Heart left ventricle (tissue), 16 donors: ENCODE measurements at regions not wholly inside any gene's neighbourhood (a gene's known extent, or its start where the extent isn't known, plus 50 kb on each side); places are given as distances from the start of the nearest gene placed in this dataset.

Experiments used
- ATAC-seq, 4 donors: fragments of 200-7000 bp; cut with Tn5 transposase; one replicate each; pipeline ENCODE4 v1.9.1; 2020 to 2022; ENCODE audit warnings: moderate library complexity in 4 of 4, mild to moderate bottlenecking in 3 of 4, moderate number of reproducible peaks in 1 of 4
- DNase-seq, 5 donors: peaks; one replicate each; pipeline ENCODE4 v3.0.0-alpha.2; 2020
- H3K27ac ChIP-seq, 12 donors: fragments of 200-600 bp; sonication (generic) in 4 of 12; one replicate each; pipeline versions ENCODE4 v1.5.0 to v1.8.0; 2016 to 2022; ENCODE audit warnings: mild to moderate bottlenecking in 2 of 12
- H3K27me3 ChIP-seq, 9 donors: fragments of 200-600 bp; sonication (generic) in 2 of 9; one replicate each; pipeline versions ENCODE4 v1.5.1 to v1.8.0; 2016 to 2022; ENCODE audit warnings: mild to moderate bottlenecking in 3 of 9
- H3K36me3 ChIP-seq, 9 donors: fragments of 200-600 bp; sonication (generic) in 2 of 9; one replicate each; pipeline versions ENCODE4 v1.5.0 to v1.8.0; 2018 to 2022; ENCODE audit warnings: mild to moderate bottlenecking in 2 of 9
- H3K4me1 ChIP-seq, 12 donors: fragments of 200-600 bp; sonication (generic) in 4 of 12; one replicate each; pipeline versions ENCODE4 v1.5.0 to v1.8.0; 2016 to 2022; ENCODE audit warnings: mild to moderate bottlenecking in 3 of 12
- H3K4me3 ChIP-seq, 12 donors: fragments of 200-600 bp; sonication (generic) in 4 of 12; one replicate each; pipeline versions ENCODE4 v1.5.0 to v1.8.0; 2017 to 2022; ENCODE audit warnings: mild to moderate bottlenecking in 9 of 12, moderate library complexity in 4 of 12
- H3K9me3 ChIP-seq, 12 donors: fragments of 200-600 bp; sonication (generic) in 4 of 12; one replicate each; pipeline versions ENCODE4 v1.5.0 to v1.8.0; 2016 to 2022; ENCODE audit warnings: mild to moderate bottlenecking in 1 of 12
- CTCF ChIP-seq, 12 donors: fragments of 200-600 bp; sonication (generic) in 4 of 12; IDR thresholded peaks; one replicate each; pipeline versions ENCODE4 v1.5.0 to v1.8.0; 2018 to 2022; ENCODE audit warnings: antibody characterized with exemption in 12 of 12, mild to moderate bottlenecking in 5 of 12
- POLR2A ChIP-seq, 2 donors: fragments of 450-650 bp; IDR thresholded peaks; one replicate each; pipeline ENCODE4 v1.6.1; 2017; ENCODE audit warnings: antibody characterized with exemption in 2 of 2, mild to moderate bottlenecking in 2 of 2, moderate library complexity in 2 of 2
- whole genome bisulfite sequencing, 4 donors: extraction: QIAGEN DNeasy Blood & Tissue Kit in 2 of 4; methylation state at CpG; one replicate each; pipeline versions ENCODE4 v1.1.5 to v1.1.7; 2013 to 2018; 5-methylcytosine and 5-hydroxymethylcytosine counted together
- intact Hi-C, 10 donors: fragments of 100-400 bp; cut with DNase I; formaldehyde crosslinking; loops; one replicate each; pipeline versions ENCODE4 v1.11.1 to v1.14.2; 2022
- donor health status: ischemic (EF 13 %, LVEDD 7.1; RV severe dilation, severe dysfunction).
- donor health status: healthy with polysubstance abuse.
- donor health status: DM: no; HTN: yes; CAD: no.
- donor health status: DM: no; HTN: no; CAD: no.
- donor health status: ischemic (EF 25% LVEDD 6.9; RV normal size, moderate dysfunction).
- donor health status: ischemic (EF 25% LVEDD 5.7; RV mildly dilated, moderate dysfunction).
- donor health status: healthy.
- donor health status: DM: yes; HTN: yes; CAD: no.
- donor health status: ischemic (EF 35%, LVEDD 5.7; RV mildly dilated, moderate dysfunction).
- donor health status: nonischemic (EF 11% LVEDD 7.7; RV severe dilation, severe dysfunction).
- donor health status: DM: yes; HTN: yes; CAD: no.
- donor health status: PGD.
- donor health status: ischemic (EF 29% LVEDD 5.4; RV normal size, mild dysfunction).
- donor health status: nonischemic (EF 23%, LVEDD 6.1; RV moderate dilation, normal function).

GRCh38 chr14:101504096-101504948 lies 57.0 kb upstream of the DIO3 start:
- intact Hi-C loops: no loop called here
- WGBS, 4 donors: 83 to 90% (median 86%) methylated on average over 31 to 32 of the region's 32 CpGs

GRCh38 chr14:101505236-101505970 lies 55.9 kb upstream of the DIO3 start:
- DNase-seq: peak in 3 of 5 donors; percentile 11 to 58 (median 20)
- Histone ChIP-seq H3K4me3 (no peak overlapping the region), H3K27ac (no peak overlapping the region), H3K27me3 (peaks cover 0 to 43% (median 0%) of the 10 kb centered on the region in 9 donors), H3K36me3 (no peaks in the 10 kb centered on the region), H3K9me3 (peaks cover 0 to 8% (median 0%) of the 10 kb centered on the region in 12 donors), H3K4me1 (no peaks in the 10 kb centered on the region)
- TF ChIP-seq POLR2A (IDR thresholded peaks at IDR 0.05): no peak
- TF ChIP-seq CTCF (IDR thresholded peaks at IDR 0.05): no peak
- intact Hi-C loops: no loop called here
- ATAC-seq: no peak
- 80 to 89% (median 85%) methylated on average over 10 to 20 of the region's 20 CpGs for WGBS, 4 donors

More at GRCh38 chr14:101504096-101504948, 57.0 kb upstream of the DIO3 start:
- DNase-seq (peak in 2 of 5 donors; percentile 13 to 42), ATAC-seq (no peak)
- no peaks in the 10 kb centered on the region for H3K36me3 ChIP-seq
- H3K27ac ChIP-seq: no peak overlapping the region
- peaks cover 0 to 49% (median 0%) of the 10 kb centered on the region in 9 donors for H3K27me3 ChIP-seq
- TF ChIP-seq CTCF (IDR thresholded peaks at IDR 0.05): no peak
- no peak for TF ChIP-seq POLR2A (IDR thresholded peaks at IDR 0.05)
- peaks cover 0 to 8% (median 0%) of the 10 kb centered on the region in 12 donors for H3K9me3 ChIP-seq
- no peaks in the 10 kb centered on the region for H3K4me1 ChIP-seq
- H3K4me3 ChIP-seq: no peak overlapping the region

GRCh38 chr14:101506211-101506925 lies 54.9 kb upstream of the DIO3 start:
- no peak overlapping the region for H3K4me3 ChIP-seq
- WGBS, 4 donors: 66 to 76% (median 75%) methylated on average over 6 to 13 of the region's 13 CpGs
- H3K27me3 ChIP-seq: peaks cover 0 to 34% (median 0%) of the 10 kb centered on the region in 9 donors
- no peaks in the 10 kb centered on the region for H3K36me3 ChIP-seq
- peaks cover 0 to 8% (median 0%) of the 10 kb centered on the region in 12 donors for H3K9me3 ChIP-seq
- peak in 3 of 5 donors; percentile 10 to 49 (median 17) for DNase-seq
- TF ChIP-seq POLR2A (IDR thresholded peaks at IDR 0.05) (no peak), CTCF (IDR thresholded peaks at IDR 0.05) (no peak)
- intact Hi-C loops: no loop called here
- no peaks in the 10 kb centered on the region for H3K4me1 ChIP-seq
- ATAC-seq: no peak
- no peak overlapping the region for H3K27ac ChIP-seq
